ENCODE measurements at regions not wholly inside any gene's neighbourhood (a gene's known extent, or its start where the extent isn't known, plus 50 kb on each side); places are given as distances from the start of the nearest gene placed in this dataset.

DNA sequence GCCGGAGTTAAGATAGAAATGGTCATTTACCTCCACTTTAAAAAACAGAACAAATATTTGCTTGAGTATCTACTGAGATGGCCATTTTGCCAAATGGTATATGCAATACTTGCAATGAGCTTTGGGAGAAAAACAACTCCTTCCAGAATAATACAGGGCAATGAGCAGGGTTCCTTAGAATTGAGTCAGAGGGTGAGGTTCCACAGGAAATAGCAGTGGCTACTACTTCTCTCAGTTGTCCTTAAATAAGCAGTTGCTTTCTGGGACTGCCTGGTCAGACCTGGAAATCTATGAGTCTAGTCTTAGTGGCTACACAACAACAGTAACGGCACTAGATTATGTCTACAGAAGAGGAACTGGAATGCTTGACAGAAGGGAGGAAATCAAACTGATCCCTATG is 80.9 kb upstream of the CCDC85A start:
- DNase-seq, result no peak

DNA sequence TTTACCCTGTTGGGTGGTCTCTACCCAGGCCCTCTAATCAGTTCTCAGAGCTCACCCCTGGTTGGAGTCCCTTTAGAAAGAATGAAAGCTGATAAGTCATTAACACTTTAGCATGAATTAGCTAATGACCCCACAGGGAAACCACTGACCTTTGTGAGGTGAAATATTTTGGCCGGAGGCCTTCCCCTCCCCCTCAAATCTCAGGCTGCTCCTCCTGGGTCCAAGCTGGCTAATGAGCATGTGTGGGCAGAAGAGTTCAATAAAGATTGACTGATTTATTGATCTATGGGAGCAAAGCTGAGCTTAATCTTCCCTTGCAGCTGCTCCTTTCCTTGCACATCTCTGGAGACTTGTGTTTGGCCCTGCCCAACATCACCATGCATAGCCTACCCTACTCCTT is 78.8 kb upstream of the CCDC85A start:
- no peak for DNase-seq

DNA sequence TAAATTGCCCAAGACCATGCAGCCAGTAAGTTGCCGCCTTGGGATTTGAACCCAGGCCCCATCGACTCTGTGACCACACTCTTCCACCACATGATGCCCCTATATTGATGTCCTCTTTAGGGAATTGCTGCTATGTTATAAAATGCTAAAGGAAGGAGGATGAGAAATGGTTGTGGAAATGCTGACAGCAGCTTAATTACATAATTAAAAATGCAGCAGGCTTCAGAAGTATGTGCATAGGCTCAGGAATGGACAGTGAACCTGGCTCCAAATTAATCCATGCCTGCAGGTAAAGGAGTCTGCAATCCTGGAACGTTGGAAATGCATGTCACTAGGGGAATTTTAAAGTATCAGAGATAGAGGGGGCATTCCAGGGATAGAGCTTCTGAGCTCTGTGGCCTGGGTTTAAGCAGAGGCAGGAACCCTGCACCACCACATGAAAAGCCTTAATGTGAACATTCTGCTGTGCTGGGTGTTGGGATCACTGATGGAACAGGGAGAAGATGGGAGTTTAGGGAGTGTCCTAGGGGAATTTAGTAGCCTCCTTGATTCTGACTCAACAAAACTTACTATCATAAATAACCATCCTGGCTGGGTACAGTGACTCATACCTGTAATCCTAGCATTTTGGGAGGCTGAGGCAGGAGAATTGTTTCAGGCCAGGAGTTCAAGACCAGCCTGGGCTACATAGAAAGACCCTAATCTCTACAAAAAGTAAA is 76.1 kb upstream of the CCDC85A start:
- DNase-seq, result no peak

DNA sequence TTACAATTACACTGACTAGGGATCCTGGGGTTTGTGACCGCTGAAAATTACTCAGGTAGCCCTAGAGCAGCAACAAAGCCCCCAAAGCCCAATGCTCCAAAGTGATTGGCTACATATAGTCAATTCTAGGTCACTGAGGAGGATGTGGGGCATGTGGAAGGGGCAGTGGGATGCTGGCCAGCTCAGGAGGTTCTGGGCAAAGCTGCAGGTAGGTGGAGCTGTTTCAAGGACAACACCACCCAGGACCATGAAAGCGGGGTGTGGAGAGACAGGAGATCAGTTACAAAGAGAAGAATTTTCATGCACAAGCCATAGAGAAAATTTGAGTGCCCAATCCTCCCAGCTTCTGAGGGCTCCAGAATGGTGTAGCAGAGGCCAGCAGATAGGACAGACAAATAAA is 75.0 kb upstream of the CCDC85A start:
- no peak for DNase-seq

DNA sequence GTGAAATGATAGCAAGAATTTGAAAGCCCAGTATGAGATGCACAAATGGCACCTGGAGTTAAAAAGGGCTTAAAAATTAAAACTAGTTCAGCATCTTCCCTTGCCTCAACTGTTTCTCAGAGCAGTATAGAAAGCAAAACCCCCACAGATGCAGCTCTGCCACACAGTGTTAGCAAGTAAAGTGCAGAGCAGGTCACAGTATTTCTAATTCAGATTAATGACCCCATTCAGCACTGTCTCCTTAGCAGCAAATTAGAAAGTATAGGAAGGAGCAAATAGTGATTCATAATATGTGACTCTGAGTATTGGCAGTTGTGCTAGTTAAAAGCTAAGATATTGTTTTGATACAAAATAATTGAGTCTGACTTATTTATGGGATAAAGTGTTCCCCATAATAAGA is 73.8 kb upstream of the CCDC85A start:
- DNase-seq, result no peak

DNA sequence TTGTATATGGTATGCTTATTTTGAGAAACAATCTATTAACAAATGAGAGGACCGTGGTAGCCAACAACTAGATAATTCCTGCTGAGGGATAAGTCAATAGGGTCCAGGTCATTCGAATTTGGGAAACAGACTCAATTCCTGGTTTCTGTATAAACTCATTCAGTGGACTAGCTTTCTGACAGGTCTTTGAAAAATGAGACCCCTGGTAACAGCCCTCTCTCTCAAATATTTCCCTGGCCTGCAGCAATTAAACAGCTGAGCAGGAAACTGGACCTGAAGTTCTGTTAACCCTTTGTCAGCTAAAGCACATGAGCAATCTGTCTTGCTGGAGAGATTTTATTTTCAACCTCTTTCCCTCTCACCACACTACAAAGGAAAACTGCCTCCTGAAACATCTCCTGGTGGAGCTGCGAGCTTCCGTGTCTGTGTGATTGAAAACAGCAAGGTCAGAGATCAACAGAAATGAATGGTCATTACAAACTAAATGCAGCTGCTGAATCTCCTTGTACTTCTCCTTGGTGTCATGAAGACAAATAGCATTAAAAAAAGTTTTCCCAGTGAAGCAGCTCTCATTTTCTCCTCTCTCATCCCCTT is 70.3 kb upstream of the CCDC85A start:
- DNase-seq, result no peak

DNA sequence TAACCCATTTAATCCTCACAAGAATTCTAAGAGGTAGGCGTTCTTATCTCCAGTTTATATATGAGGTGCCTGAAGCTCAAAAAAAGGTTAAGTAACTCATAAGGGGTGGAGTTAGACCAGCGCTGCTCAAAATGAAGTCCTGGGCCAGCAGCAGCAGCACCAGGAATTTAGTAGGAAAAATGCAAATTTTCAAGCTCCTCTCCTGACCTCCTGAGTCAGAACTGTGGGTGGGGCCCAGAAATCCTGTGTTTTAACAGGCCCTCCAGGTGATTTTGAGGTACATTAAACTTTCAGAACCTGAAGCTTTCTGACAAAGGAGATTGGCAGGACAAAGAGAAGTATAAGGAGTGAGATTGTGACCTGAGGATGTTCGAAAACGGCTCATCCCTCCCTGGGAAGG is 66.0 kb upstream of the CCDC85A start:
- no peak for DNase-seq

DNA sequence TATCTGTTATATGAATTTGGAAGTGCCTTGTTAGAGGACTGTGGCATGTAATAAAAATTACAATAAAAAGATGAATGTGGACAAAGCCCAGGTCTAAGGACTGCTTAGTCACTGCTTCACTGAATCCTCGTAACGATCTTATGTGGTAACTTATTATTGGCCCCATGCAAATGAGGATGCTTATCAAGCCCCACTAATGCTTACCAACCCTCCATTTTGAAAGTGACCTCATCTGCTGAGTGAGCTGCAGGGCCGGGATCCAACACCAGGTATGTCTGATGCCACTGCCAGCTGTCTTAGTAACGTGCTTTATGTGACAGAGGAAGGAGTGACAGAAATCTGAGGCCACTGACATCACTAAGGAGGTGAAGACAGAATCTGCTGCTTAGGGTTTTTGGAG is 65.3 kb upstream of the CCDC85A start:
- DNase-seq, result no peak

DNA sequence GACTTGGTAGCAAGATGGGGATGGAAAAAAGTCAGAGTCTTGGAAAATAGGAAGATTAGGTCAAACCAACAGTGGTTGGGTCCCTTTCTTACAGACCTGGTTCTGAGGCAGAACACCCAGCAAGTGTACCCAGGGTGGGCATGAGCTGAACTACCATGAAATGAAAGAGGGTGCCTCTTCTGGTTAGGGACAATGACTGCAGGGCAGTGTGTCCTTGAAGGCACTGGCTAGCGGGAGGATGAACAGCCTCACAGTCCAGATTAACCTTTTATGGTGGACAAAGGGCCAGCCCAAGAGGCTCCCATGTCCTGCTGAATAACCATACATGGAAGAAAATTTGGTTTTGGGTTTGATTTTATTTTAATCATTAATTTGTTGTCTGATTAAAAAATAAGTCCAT is 61.8 kb upstream of the CCDC85A start:
- DNase-seq, result no peak

DNA sequence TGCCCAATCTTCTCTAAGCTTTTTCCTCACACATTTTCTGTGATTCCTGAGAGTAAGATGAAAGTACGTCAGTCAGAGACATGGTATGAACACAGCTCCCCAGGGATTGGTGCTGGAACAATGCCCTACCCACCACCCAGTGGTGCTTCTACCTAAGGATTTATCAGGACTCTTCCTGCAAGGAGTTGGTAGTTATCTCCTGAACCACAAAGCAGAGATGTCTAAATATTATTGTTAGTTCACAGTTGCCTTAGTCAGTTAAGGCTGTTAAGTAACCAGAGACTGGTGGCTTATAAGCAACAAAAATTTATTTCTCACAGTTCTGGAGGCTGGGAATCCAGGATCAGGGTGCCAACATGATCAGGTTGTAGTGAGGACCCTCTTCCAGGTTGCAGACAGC is 60.3 kb upstream of the CCDC85A start:
- DNase-seq, result no peak

DNA sequence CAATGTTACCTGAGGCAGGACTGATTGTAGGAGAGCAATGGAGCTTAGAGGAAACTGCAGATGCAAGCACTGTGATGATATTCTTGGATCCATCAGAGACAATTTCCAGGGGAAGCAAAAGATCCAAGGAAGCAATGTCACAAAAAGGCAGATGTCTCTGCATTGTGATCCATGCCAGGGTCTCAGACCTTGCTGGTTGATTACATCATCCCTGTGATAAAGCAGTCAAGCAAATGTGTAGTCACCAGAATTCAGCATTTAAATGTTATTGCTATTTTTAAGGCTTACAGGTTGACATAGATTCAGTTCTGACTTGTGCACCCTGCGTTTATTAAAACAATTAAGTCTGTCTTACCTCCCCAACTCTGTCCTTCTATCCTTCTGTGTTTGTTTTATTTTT is 56.8 kb upstream of the CCDC85A start:
- no peak for DNase-seq

DNA sequence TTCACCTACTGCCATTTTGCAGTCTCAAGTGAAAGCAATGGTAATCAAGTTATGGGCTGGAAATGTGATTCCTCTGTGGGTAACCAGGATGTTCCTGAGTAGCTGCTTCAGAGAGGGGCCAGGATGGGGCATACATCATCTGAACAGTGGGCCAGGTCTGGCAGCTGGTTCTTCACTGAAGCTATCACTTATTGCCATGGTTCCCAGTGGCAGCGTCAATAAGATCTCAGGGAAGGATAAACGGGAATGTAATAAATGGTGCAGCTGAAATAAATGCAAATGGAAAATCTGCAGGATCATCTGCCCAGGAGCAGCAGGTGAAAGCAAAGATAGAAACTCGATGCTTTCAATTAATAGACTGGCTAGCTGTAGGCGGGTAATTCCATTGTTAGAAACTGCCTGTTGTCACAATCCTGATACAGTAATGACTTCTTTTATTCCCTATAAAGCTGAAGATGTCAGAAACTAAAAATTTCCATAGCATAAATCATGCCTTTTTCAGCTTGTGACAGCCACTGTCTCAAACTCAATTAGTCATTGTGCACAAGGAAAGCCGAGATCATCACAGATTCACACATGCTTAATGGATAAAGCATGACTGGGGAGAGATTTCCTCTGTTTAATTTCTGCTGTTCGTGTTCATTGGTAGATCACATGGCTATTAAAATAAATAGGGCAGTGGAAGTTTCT is 56.2 kb upstream of the CCDC85A start:
- DNase-seq, result peak; percentile 4

DNA sequence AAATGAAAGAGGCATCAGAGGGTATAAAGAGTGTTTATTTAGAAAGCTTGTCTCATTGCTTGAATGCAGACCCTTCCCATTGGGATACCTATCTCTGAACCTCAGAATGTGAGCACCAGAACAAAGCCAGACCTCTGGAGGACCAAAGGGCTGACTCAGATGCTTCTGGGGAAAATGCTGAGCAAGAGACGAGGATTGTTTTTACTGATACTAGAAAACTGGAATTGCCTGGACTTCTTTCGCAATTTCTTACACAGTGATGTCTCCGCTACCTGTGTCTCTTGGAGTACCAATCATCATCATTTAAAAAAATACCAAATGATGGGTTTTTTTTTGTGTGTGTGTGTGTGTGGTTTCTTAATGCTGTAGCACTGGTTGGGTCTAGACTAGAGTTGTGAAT is 55.6 kb upstream of the CCDC85A start:
- DNase-seq, result no peak

DNA sequence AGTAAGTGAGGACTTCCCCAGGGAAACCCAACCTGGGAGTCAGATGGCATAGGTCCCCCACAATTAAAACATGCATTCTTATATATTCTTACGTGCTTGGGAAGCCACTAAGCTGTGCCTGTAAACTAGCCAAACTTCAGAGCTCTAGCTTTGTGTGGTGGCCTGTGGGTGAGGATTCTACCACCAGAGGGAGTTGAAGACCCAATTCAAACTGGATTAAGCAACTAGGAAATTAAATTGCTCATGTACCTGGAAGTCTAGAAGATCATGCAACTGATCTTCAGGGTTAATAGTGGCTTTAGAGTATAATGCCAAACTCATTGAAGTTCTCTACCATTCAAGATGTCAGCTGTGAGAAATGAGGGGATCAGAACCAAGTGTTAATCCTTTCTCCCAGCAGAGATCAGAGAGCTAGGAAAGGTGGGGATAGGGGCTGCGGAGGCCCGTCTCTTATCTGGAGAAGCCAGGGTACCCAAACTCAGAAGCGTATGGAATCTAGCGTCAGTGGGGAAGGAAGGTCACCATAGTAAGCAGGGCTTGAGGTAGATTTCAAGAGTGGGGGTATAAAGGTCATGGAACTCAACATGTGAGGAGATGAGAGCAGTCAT is 53.2 kb upstream of the CCDC85A start:
- peak; percentile 11 for DNase-seq

DNA sequence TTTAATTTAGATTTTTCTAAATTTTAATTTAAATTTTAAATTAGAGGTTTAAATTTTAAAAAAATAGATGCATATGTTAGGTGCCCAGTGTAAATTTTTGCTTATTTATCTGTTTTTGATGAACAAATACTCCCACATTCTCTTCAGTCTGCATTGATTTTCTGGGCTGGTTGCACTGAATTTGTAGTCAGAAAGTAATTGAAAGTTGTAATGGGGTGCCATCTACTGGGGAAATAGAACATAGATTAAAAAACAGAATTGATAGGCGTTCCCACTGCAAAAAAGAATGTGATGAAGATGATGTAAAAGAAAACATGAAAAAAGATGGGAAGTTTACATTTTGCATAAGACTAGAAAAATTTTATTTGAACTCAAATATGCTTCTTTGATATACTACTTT is 51.7 kb upstream of the CCDC85A start:
- DNase-seq, result peak; percentile 33

DNA sequence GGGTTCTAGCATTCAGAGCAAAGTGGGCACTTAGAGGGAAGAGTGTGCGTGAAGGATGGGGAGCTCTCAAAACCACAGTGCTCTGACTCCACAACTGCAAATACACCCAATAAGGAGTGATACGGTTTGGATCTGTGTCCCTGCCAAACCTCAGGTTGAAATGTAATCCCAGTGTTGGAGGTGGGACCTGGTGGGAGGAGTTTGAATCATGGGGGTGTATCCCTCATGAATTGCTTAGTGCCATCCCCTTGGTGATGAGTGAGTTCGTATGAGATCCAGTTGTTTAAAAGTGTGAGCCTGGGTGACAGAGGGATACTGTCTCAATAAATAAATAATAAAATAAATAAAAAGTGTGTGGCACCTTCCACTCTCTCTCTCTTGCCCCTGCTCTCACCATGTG is 50.3 kb upstream of the CCDC85A start:
- no peak for DNase-seq

DNA sequence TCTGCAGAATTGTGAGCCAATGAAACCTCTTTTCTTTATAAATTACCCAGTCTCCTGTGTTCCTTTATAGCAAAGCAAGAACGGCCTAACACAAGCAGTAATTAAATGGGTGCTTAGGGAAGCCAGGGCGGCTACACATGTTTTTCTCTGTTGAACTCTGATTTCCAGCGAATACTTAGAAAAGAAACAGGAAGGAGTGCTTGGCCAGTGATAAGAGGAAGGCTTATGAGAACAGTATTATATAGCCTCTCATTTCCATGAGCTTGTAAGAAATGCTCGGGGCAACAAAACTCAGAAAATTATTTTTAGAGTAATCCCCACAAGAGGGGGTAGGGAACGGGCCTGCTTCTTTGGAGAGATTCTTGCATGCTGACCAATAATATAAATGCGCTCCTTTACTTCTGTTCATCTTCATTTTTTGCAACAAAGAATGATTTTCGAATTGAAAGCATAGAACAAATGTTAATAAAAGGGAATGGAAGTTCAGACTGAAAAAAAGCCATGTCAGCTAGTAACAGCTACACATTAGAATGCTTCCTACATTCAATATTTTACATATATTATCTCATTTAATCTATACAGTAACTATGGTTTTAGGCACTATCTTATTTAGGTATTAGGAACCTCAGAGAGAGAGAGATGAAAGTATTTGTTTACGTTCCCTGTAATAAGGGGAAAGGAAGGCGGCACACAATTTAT is 49.7 kb upstream of the CCDC85A start:
- DNase-seq, result no peak
